Dedifferentiated amniotic fluid mesenchymal stem cell (primary cell): ENCODE measurements at regions not wholly inside any gene's neighbourhood (a gene's known extent, or its start where the extent isn't known, plus 50 kb on each side); places are given as distances from the start of the nearest gene placed in this dataset.
A peak's percentile ranks its signal among the peaks of the same experiment; 100 is the strongest.

Source experiments
- DNase-seq: peaks from one replicate; pipeline ENCODE4 v3.0.0-alpha.2; 2016; ENCODE audit errors: extremely low spot score

DNA sequence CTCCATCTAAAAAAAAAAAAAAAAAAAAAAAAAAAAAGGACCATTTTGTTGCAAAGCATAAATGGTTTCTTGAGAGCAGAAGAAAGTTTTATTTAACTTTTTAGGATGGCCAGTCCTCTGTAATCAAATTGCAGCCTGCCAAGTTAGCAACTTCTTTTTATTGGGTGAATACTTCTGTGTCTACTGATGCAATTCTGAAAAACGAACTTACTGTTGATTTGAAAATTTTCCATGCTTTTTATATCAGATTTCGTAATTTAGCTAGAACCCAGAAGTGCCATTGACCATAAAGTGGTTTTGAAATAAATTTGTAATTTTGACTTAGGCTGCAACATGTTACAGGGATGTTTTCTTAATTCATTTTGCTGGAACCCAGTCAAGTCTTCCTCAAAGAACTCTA, 269.1 kb upstream of the ACTBL2 start:
- no peak for DNase-seq

DNA sequence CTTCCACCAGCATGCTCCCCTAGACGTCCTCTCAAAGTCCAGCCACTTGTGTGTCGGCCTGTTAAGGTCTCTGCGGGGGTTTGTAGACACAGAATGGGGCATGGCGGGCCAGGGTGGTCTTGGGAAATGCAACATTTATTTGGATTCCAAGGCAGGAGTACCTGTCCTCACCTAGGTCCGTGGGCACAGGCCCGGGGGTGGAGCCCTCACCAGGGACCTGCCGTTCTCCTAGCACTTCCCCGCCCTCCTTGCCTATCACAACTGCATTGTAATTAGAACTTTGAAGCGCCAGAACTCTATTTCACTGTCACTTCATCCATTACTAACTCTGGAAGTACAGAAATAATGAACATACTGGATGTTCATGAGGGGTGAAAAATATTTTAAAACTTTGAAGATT, 268.3 kb upstream of the ACTBL2 start:
- no peak for DNase-seq

DNA sequence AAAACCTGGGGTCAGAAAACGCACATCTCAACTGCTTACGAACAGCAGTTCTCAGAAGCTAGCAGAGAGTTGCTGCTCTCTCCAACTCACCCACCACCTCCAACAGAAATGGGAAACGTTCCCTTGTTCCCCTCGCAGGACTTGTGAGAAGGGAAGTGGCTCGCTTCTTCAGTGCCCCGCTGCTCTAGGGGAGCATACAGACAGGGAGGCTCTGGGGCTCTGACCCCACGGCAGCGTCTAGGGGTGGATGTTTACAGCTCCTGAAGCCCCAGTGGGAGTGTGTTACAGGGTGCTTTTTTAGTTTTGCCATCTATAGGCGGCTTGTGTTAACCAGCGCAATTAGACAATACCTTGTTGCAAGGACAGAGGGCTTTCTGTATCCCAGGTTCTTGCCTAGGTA, 267.7 kb upstream of the ACTBL2 start:
- DNase-seq: no peak

DNA sequence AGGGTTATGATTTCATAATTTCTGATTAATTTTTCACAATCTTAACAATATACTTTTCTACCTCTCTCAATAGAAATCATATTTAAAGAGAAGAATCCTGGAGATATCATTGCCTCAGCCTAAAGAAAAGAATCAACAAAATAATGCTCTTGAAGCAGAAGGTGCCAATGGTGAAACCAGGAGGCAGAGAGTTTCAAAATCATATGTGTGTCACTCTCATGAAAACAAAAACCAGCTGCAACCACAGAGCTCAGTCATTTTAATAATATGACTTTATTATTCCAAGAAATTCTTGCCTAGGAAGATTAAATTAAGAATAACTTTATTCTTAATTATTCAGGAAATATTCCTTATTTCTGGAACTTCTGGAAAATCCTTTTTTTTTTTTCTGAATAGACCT, 266.8 kb upstream of the ACTBL2 start:
- DNase-seq: no peak

DNA sequence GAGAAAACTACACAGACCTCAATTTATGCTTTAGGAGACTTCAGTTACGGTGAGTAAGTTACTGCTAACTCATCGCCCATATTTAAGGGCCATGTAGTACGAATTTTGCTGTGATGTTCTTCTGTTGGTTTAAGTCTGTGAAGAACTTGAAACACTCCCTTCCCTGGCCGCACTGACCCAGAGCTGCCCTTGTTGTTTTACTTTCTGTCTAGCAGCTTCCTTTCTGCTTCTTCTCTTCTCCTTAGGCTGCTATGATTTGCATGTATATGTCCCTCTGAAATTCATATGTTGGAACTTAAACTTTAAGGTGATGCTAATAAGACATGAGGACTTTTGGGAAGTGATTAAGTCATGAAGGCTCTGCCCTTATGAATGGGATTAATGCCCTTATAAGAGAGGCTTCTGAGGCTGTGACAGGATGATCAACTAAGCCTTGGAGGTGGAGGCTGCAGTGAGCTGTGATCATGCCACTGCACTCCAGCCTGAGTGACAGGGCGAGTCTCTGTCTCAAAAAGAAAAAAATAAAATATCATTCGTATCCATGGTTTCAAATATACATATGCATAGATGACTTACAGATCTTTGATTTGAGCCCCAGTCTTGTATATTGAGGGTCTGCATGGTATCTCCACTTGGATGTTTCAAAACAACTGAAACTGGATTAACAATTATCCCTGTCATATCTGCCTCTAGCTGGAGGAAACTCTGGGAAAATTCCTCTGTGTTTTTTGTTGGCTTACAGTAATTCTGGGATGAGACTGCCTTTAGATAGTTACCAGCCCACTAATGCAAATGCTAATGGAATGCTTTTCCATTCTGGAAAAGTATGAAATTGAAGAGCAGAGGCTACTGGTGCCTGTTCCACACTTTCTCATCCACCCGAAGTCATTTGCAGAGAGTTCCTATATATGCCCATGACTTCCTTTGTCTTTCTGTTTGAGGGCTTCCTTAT, 263.4 kb upstream of the ACTBL2 start:
- DNase-seq: no peak

DNA sequence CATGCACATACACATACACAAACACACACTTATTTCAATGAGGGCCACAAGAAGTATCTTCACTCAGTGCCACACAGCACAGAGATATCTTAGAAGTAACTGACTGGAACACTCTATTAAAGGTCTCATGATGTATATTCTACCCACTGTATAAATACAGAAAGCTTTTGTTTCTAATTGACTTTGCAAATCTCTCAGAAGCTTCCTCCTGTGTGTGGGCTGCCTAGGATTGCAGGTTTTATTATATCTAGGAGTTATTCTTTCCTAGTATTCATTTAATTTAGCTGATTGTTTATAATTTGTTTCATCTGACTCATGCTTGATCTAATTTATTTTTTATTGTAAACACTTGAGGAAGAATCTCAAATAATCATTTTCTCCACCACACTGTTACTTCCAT, 262.4 kb upstream of the ACTBL2 start:
- DNase-seq: no peak

DNA sequence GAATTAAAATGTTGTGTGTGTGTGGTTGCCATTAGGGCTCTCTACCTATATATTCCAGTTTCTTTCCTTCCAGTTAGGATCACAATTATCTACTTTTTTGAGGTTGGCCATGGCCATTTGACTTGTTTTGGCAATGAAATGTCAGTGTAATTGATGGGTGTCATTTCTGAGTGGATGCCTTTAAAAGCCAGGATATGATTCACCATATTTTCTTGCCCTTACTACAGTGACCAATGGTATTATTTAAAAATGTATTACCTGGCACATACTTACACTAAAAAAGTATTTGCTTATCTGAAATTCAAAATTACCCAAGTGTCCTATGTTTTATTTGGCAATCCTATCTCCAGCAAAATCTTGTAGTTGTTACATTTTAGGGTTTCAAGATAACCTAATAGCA, 258.7 kb upstream of the ACTBL2 start:
- no peak for DNase-seq

DNA sequence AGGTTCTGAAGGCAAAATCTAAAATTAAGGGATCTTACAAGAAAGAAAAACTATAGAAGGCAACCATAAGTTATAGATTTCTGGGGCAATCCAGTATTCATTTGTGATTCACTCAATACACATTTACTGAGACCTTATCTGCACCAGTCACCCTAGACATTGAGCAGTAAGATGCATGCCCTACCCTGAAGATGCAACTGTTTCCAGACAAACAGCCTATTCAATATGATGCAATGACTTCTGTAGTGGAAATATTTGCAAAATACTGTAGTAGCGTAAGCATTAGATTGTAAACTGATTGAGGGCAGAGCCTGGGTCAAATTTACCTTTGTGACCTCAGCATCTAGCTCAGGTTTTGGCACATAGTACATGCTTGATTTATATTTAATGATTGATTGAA, 256.2 kb upstream of the ACTBL2 start:
- DNase-seq: no peak

DNA sequence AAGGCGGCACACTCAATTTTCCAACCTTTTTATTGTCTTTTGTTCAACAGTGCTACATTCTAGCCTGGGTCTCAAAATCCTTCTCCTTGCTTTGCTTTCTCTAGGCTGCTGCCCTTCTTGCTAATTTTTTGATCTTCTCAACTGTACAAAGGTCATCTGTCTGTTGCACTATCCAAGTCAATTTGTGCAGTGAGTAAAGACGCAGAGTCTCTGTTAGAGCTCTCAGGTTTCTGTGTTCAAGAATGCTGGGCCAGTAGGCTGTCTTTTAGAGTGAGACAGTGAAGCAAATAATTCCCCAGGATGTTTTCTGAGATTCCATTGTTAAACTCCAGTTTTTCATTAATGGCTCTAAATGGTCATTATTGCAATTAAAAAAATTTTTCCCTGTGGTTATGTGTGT, 255.7 kb upstream of the ACTBL2 start:
- DNase-seq: no peak

DNA sequence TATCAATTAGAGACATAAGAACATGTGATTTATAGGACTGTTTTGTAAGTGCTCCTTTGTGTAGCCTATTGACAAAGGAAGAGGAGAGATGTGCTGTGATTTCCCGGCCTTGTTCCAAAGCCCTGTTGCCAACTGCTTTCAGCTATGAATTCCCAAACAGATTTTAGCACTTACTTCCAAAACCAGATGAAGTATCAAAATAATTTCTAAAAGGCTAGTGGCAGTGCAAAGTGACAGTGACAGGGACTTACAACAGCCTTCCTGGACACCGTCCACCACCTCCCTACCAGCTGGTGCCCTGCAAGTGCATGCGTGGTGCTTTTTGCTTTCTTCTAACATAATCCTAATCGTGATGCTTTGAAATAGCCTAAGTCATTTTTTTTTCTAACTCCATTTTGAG, 254.1 kb upstream of the ACTBL2 start:
- no peak for DNase-seq

DNA sequence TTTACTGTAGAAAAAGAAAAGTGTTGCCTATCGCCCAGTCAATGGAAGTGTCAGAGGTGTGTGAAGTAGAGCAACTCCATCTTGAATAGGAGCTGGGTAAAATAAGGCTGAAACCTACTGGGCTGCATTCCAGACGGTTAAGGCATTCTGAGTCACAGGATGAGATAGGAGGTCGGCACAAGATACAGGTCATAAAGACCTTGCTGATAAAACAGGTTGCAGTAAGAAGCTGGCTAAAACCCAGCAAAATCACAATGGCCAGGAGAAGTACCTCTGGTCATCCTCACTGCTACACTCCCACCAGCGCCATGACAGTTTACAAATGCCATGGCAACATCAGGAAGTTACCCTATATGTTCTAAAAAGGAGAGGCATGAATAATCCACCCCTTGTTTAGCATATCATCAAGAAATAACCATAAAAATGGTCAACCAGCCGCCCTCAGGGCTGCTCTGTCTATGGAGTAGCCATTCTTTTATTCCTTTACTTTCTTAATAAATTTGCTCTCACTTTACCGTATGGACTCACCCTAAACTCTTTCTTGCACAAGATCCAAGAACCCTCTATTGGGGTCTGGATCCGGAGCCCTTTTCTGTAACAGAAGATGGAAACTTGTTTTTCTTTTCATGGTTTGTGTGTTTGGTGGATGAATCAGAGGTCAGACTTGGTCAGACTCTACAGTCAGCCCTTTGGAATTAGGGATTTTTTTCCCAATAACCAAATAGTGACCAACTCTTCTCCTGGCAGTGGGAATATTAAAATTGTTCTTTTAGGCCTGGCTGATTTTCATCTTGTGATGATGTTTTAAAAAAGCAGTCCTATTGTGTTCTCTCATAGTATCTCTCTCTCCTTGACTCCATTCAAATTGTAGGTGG, 252.9 kb upstream of the ACTBL2 start:
- peak; percentile 74 for DNase-seq

DNA sequence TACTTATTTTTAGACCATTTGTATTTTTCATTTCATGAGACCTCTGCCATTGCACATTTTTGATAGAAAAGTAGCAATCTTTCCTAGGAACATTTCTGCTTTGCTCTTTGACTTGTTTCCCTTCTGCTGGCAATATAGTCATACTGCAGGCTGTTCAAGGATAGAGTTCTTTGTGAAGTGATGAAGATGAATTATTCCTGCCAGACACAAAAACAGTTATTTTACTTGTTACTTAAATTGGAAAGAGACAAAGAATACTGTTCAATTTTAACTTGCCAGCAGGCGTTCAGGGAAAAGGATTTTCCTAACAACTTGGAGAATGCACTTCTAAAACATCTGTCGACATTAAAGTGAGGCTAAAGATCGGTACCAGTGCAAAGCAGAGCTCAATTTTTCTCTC, 251.7 kb upstream of the ACTBL2 start:
- no peak for DNase-seq

DNA sequence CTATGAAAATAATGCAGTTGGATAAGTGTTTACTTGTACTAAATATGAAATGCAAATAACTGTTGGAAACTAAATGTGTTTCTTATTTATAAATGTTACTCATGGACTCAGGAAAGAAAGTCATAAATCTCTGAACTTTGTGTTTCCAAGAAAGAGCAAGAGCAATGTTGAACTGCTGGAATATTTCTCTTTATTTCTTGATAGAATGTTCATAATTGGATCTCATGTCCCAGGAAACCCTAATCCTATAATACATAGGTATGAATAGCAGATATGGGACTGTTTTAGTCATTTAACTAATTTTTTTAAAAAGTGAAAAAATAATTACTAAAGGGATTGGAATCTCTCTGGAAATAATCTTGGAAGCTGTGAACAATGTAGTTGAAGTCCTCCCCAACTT, 245.0 kb upstream of the ACTBL2 start:
- no peak for DNase-seq

DNA sequence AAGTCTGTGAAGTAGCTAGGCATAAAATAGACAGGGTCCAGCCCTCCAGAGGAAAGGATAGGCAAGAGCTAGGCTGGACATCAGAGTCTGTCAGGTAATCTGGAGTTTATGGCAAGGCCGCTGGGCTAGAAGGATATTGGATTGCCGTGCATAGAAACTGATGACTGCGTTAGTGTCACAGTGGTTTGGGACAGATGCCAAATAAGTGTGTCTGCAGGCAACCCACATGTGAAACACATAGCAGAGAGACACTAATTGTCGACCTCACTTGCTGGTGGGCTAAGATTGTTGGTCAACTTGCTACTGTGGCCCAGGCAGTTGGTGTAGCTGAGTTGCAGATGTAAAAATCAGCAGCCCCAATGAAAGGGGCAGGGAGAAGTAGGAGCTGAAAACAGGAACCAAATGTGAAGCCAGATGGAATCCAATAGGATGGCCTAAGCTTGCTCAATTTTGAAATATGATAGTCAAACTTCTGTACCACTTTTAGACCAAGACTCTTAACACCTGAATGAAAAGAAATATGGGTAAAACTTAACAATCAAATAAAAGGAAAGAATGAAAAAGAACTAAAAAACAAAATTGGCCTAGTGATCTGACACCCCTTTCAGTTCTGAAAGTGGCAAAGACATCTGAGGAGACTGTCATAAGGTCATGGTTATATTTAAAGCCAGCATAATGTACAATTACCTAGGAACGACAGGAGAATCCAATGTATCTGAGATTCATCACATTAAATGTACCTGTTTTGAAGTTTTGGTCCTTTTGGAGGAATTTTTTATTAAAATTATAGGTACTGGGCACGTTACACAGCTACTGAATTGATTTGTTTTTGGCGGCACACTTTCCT, 243.3 kb upstream of the ACTBL2 start:
- no peak for DNase-seq

DNA sequence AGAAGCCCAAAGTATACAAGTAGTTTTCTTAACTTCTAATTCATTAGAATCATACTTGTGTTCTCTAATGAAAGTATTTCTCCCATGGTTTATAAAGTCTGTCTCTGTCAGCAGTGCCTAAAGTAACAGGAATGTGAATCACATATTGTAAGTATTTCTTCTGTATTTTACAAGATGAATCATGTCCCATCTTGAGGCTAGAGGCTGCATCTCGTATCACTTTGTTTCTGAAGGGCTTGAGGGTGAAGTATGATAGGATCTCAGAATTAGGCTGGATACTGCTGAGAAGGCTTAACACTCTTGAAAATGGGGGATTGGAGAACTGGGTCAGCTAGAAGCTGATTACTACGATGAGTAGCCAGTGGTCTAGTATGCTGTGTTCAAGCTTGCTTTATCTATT, 242.2 kb upstream of the ACTBL2 start:
- DNase-seq: peak; percentile 43

DNA sequence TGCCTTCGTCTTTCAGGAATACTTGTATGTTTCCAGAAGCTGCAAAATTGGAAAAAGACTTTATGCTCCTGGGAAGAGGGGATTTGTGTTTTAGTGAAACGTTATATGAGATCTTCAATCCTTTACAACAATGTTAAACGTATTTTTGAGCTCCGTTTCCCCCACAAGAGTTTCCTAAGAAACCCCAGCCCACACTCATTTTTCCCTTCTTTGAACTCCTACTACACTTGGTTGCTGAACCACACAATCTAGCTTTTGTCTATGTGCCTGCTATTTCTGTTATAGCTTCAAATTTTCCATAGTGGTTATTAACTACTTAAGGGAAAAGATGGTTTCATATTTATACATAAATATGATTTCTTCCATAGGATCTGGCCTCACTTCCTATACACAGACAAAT, 238.6 kb upstream of the ACTBL2 start:
- no peak for DNase-seq

DNA sequence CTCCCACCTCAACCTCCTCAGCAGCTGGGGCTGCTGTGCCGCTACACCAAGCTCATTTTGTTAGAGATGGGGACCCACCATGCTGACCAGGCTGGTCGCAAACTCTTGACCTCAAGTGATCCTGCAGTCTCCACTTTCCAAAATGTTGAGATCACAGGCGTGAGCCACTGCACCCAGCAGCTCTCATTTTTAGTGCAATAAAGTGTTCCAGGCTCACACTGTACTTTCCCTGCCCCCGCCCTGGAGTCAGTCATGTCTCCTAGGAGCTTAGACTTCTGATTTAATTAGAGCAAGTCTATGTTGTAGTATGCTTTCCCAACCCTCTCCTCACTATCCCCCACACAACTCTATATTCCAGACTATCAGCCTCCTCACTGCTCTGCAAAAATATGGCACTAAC, 238.0 kb upstream of the ACTBL2 start:
- no peak for DNase-seq

DNA sequence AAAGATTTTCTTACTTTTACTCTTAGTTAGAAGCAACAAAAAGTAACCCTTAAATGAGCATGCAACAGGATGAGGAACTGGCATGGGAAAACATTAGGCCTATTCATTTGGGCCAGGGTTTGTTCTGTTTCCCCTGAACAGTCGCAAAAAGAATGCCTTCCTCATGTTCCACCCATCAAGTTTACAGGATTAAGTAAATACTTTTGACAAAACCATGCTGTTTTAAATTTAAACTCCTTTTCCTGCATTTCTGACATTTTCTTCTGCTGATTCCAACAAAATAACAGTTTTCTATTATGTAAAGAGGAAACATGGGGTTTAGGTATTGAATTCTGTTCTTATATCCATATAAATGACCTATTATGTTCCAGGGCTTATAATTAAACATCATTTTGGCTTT, 236.6 kb upstream of the ACTBL2 start:
- DNase-seq: peak; percentile 20

DNA sequence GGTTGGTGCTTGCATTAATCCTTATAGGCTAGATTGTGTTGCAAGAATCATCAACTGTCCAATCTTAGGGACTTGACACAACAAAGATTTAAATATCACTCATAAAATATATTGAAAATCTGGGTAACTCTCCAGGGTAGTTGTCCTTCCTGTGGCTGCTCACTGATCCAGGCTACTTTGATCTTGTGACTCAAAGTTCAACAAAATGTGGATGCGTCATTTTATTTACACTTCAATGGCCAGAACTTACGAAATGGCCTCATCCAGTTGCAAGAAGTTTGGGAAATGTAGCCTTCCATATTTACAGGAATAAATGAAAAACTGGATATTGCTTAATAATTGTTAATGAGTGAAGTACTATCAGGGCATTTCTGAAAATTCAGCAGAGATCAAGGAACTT, 235.5 kb upstream of the ACTBL2 start:
- no peak for DNase-seq

DNA sequence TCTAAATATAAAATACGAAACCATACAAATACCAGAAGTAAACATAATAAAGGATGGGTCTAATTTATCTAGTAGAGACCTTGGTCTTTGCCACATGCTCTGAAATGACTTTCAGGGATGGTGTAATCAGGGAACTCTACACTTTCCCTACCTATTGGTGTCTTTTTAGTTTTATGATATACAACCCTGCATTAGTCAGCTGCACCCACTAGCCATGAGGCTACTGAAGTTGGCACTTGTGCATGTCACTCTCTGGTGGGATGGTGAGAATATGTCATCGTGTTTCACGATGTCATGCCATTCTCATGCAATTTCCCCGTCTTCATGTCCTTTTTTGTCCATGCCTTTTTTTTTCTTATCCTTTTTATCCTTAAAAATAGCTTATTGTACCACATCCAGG, 234.9 kb upstream of the ACTBL2 start:
- DNase-seq: no peak

DNA sequence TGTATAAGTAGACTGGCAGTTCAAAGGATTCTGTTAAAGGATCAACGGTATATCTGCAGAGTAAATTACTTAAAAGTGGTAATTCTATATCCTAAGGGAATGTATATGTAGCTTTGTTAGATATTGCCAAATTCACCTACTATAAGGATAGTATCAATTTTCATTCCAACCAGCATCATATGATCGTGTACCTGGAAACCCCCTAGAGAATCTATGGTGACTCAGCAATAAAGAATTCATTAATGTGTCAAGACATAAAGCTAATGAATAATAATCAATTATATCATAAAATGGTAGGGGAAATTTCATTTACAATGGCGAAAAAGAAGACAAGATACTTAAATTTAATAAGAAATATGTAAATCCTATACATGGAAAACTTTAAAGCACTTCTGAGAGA, 234.1 kb upstream of the ACTBL2 start:
- no peak for DNase-seq

DNA sequence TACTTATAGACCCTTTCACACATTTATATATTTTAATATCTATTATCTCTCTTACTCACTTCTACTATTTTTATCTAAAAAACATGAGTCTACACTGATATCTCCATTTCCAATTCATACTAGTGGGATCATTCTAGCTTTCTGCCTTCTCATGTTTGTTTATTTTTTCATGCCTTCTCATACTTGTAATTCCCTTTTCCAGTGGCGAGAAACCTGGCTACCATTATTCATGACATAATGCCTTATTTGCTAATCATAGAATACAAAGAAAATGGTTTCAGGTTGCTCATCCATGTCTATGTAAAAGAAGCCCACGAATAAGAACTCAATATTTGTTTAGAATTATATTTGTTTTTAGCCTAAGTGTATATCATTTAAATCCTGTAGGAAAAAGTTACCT, 232.7 kb upstream of the ACTBL2 start:
- DNase-seq: no peak
